Stimulated activated CD8-positive, alpha-beta memory T cell treated with anti-CD3 and anti-CD28 coated beads, Interleukin-12 subunit alpha, Interleukin-12 subunit beta, amount 100 ng/mL, for 1 hour (primary cell): ENCODE measurements at regions not wholly inside any gene's neighbourhood (a gene's known extent, or its start where the extent isn't known, plus 50 kb on each side); places are given as distances from the start of the nearest gene placed in this dataset.
A peak's percentile ranks its signal among the peaks of the same experiment; 100 is the strongest.
"Not testable (repeated sequence)": the region's sequence is repeated elsewhere in the genome, so short reads cannot be mapped to it uniquely, and the experiment has no call there.

Experiments used
- DNase-seq: peaks from one replicate; pipeline ENCODE4 v3.0.0-alpha.2; 2020; ENCODE audit warnings: low read depth

DNA sequence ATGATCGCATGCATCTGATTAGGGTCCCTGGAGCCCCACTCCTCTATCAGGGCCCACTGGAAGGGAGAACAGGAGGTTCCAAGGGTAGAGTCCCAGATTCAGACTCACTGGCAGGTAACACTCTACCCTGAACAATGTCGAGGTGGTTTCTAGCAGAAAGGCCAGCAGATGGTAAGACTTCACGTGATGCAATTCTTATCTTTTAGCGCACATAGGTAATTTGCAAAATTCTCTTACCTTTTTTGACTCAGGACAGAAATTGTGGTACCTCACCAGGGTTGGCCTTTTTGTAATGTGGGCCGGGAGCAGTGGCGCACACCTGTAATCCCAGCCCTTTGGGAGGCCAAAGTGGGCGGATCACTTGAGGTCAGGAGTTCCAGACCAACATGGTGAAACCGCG, 228.1 kb upstream of the JARID2 start:
- DNase-seq, result no peak

DNA sequence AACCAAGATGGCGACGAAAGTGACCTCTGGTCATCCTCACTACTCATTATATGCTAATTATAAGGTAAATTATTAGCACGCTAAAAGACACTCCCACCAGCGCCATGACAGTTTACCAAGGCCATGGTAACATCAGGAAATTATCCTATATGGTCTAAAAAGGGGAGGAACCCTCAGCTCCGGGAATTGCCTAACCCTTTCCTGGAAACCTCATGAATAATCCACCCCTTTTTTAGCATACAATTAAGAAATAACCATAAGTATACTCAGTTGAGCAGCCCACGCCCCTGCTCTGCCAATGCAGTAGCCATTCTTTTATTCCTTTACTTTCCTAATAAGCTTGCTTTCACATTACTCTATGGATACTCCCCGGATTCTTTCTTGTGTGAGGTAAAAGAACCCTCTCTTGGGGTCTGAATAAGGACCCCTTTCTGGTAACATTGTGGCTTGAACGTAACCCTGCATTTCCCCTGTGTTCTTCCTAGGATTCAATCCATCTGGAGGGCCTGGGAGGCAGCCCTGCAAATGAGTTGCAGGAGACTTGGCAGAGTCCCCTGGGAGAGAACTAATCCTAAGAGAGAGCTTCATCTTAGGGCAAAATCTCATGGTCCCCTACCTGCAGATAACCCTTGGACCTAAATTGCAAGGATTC, 225.6 kb upstream of the JARID2 start:
- no peak for DNase-seq

DNA sequence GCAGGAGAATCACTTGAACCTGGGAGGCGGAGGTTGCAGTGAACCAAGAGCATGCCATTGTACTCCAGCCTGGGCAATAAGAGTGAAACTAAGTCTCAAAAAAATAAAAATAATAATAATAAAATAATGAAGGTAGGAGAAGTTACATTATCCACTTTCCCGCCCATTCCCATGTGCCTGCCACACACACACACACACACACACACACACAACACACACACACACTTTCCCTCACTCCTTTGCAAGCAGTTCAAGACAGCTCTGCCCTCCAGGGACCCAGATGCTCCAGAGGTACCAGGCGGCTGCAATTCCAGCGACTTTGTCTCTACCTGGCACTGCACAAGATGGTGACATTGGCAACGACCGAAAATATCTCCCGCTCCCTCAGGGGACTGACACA, 224.8 kb upstream of the JARID2 start:
- no peak for DNase-seq

DNA sequence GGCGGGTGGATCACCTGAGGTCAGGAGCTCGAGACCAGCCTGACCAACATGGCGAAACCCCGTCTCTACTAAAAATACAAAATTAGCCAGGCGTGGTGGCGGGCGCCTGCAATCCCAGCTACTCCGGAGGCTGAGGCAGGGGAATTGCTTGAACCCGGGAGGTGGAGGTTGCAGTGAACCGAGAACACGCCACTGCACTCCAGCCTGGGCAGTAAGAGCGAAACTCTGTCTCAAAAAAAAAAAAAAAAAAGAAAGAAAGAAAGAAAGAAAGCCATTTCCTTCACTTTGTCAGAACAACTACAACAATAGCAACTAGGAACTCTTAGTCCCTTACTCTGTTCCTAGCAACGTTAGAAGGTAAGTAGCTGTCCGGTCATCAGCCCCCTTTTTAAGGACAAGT, 222.9 kb upstream of the JARID2 start:
- not testable (repeated sequence) for DNase-seq

DNA sequence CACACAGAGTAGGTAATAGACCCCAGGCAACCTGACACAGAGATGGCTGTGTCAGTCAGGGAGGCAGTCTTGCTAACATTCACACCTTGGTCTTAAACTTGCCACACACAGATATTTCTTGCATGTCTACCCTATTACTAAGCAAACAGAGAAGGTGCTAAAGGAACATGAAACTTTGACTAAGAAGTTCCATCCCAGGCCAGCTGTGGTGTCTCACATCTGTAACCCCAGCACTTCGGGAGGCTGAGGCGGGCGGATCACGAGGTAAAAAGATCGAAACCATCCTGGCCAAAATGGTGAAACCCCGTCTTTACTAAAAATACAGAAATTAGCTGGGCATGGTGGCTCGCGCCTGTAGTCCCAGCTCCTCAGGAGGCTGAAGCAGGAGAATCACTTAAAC, 222.4 kb upstream of the JARID2 start:
- DNase-seq, result peak; percentile 6

DNA sequence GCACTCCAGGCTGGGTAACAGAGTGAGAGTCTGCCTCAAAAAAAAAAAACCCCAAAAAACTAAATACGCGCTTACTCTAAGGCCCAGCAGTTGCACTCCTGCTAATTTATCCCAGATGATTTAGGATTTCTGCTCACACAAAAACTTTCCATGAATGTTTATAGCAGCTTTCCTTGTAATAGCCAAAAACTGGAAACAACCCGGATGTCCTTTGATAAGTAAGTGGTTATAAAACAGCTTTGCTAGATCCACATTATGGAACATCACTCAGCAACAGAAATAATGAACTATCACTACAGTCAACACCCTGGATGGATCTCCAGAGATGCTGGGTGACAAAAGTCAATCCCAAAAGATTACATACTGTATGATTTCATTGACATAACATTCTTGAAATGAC, 220.4 kb upstream of the JARID2 start:
- DNase-seq, result no peak

DNA sequence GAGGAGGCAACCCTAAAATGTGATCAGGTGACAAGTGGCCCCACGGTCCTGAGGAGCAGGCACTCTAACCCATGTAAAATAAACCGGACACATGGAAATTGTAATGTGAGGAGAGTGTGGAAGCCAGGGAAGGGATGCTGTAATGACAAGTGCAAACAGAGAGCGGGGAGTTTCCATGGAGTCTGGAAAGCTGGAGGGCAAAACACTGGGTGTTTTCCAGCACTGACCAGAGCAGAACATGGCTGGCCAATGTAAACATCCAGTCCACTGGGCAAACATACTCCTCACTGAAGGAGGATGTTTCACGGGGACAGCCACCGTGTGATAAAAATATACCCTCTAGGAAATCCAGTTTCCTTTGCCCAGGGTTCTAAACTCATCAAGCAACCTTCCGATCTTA, 219.0 kb upstream of the JARID2 start:
- no peak for DNase-seq

DNA sequence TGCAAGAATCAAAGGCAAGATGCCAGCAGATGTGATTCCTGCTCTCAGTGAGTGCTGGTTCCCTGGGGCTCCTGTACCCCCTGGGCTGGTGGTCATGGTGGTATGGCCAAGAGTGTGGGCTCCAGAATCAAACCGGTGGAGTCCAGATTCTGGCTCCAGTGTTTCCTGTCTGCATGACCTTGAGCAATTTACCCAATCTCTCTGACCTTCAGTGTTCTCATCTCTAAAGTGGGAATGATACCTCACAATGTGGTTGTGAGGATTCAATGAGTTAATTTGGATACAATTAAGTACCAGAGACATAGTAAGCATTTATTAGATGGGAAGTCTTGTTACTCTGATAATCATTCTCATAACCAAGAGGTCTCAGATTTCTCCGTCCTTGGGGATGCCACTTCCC, 218.4 kb upstream of the JARID2 start:
- no peak for DNase-seq

DNA sequence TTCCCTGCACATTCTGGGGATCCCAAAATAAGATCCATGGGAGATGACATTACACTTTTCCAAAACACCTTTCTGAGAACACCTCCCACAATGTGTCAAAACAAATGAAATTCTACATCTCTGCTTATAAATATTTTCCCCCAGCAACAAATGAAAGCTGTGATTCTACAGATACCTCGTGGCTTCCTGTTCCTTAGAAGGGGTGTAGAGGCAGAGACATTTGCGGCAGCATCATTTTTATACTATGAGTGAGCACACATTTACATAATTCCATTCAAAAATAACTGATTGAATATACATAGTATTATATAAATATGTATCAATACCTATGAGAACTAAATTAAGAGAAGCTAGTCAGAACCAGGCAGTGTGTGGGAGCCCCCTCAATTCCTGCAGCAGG, 213.9 kb upstream of the JARID2 start:
- DNase-seq, result no peak

DNA sequence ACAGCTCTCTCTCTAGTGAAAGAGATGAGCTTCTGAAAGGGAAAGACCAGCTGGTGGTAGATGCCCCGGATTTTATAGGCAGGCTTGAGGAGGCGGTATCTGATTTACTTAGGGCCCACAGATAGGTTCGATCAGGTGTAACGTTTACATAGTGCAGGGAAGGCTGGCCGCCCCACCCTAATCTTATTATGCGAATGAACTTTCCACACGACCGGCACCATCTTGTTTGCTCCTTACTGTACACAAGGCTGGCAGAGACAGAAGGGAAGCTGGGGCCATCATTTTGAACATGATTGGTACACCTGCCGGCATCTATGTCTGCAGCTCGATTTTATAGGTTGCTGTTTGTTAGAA, 212.0 kb upstream of the JARID2 start:
- DNase-seq, result no peak

DNA sequence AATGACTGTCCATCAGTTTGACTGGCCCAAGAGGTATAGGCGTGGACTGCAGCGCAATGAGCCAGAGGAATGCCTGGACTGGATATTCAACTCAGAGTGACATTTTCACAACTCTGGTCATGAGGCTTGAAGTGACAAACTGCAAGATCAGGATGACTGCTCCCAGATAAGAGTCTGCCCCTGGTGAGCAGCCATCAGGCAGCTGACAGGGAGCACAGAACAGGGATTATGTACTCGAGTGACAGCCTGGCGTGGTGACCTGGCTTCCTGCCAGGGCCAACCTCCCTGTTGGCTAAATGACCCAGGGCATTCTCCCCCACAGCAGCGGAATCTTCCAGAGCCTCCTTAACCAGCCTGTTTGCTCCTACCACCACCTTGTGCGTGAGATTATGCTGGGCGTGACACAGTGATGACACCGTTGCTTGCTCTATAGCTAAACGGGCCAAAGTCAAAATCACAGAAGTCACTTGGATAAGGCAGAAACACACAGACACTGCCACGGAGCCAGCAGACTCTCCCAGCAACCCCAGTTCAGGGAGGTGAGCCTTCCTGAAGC, 209.1 kb upstream of the JARID2 start:
- DNase-seq, result no peak

DNA sequence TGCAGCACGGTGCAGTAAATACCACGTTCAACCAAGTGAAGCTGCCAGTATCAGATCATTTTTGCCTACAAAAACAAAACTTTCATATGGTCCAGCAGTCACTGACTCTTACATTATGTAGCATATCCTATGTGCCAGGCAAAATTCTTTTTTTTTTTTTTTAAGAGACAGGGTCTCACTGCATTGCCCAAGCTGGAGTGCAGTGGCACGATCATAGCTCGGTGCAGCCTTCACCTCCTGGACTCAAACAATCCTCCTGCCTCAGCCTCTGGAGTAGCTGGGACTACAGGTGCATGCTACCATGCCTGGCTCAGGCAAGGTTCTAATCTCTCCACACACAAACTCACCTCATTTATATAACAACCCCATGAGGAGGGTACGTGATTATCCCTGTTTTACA, 208.6 kb upstream of the JARID2 start:
- DNase-seq, result no peak

DNA sequence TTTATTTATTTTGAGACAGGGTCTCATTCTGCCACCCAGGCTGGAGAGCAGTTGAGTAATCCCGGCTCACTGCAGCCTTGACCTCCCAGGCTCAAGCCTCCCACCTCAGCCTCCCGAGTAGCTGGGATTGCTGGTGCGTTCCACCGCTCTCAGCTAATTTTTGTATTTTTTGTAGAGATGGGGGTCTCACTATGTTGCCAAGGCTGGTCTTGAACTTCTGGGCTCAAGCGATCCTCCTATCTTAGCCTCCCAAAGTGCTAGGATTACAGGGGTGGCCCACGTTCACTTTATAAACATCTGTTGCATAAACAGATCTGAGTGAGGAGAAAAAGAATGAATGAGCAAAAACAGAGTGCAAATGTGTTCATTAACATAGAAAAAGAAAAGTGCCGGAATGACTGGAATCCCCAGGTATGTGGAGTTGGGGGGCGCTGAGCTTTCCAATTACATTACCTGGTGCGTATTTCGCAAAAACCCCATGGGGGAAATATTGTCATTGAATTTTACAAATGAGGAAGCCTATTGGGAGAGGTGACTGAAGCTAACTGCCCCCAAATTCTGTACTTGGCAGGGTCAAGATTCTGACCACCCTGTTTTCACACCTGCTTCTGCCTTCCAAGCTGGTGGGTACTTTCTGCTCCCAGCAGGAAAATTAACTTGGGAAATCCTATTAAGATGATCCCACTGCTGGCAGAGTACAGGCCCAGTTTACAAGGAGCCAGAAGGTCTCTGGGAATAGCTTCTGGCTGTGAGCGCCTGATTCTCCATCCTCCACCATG, 207.7 kb upstream of the JARID2 start:
- no peak for DNase-seq

DNA sequence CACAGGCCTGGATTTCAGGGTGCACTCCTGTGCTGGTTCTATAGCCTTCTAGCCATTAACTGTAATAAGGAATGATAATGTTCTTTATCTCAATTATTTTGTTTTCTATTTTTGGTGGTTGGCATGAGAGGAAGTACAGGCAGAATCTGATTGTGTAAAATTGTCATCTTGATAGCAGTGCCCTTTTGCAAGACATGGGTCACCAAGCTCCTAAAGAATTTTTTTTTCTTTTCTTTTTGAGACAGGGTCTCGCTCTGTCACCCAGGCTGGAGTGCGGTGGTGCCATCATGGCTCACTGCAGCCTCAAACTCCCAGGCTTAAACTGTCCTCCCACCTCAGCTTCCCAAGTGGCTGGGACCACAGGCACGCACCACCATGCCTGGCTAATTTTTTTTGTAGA, 206.7 kb upstream of the JARID2 start:
- no peak for DNase-seq

DNA sequence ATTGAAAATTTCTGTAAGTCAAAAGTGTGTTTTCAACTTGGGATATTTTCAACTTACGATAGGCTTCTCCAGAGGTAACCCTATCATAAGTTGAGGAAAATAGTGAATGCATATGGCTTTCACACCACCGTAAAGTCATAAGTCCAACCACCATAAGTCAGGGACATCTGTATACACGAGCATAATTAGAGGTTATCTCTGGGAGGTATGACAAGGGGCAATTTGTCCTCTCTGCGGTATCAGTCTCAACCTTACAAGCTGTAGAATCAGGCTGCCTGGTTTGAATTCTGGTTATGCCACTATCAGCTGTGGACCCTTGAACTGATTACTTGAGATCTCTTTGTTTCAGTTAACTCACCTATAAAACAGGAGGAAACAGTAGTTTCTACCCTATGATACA, 202.9 kb upstream of the JARID2 start:
- no peak for DNase-seq

DNA sequence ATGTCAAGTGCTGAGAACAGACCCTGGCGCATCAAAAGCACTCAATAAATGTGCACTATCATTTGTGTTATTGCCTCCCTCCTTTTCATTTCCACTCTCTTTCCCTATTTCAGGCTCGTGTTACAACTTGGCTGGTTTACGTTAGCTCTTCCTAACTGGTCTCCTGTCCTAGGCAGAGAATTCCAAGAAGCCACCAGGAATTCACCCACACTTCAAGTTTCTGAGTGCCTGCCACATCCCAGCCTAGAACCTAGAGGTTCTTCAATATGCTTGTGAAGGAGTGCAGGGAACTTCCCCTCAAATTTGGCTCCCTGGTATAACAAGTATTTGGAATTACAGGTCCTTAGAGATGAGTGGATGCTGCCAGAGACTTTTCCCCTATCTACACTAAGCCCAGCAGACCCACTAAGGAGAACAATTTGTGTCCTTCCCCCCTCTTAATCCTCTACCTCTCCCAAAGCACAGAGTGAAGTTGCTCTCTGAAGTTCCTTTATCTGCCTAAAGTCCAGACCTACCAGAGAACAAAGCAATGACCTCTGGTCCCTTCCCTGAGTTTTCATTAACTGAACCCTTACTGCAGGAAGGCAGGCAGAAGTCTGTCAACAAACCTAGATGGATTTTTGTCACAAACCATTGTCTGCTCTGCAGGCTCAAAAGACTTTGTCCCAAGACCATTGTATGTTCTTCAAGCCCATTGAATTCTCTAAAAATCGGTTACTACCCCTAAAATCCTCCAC, 201.6 kb upstream of the JARID2 start:
- no peak for DNase-seq

DNA sequence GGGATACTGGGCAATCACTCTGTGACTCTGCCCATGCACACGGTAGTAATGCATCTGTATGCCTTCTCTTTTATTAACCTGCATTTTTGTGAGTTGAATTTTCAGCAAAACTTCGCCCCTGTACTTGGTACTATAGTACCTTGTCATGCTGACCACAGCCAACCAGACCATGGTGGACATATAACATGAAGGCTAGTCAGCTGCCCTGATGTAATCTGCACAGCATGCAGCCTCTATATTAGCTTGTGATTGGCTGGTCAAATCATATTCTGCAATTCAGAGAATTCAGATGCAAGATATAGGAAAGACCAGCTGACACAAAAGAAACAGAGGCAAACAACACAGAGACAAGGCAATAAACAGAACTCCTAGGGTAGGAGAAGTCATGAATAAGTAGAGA, 200.9 kb upstream of the JARID2 start:
- DNase-seq, result no peak

DNA sequence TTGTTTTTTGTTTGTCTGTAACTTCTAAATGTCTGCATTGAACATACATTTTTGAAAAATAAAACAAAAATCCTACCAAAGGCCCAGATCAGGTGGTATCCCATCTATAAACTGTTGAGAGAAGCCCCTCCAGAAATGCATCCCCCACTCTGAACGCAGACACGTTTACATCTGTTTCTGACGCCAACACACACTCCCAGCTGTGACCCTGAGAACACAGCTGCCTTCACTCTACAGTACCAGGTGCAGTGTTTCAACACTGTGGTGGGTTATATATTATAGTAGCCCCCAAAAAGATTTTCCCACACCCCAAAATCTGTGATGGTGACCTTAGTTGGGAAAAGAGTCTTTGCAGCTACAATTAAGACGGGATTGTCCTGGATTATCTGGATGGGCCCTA, 199.1 kb upstream of the JARID2 start:
- DNase-seq, result no peak

DNA sequence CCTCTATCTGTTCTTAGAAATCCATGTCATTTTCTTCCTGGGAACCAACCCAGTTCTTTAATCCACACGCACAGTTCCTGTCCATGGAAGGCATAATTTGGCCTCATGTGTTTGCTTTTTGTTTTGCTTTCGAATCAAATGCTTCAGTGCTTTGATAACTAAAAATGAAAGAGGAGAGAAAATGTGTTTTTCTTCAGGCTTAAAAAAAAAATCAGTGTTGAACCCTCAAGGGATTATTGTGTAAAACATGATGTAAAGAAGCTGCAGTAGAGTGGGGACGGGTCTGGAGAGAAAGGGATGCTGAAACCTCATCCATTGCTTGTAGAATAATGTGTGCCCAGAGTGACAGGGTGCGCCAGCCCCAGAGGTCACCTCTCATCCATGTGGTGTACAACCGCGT, 197.5 kb upstream of the JARID2 start:
- DNase-seq, result no peak

DNA sequence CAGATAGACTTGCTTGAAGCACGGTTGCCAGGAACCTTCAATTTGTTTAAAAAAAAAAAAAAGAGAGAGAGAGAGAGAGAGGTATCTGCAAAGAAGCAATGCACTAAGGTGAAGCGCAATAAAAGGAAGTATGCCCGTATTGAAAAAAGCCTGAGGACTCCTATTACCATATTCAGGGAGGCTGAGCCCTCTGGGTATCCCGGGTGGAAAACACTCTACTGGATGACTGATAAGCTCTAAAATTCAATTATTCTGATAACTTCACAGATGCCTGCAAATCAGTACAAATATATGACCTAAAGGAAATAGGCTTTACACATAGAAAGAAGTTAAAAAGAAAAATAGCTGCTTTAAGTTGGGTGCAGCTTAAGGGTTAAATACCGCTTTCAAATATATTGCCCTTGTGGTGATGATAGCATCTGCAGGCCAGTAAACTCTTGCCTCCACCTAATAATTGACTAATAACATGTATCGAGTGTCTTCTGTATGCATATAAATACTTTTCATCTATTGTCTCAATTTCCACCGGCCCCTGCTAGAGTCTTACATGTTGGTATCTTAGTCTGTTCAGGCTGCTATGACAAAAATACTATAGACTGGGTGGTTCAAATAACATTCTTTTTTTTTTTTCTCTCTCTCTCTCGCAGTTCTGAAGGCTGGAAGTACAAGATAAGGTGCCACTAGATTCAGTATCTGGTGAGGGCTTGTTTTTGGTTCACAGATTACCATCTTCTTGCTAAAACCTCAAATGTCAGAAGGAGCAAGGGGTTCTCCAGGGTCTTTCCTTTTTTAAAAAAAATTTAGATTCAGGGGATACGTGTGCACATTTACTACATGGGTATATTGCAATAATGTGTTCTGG, 187.4 kb upstream of the JARID2 start:
- DNase-seq, result no peak

DNA sequence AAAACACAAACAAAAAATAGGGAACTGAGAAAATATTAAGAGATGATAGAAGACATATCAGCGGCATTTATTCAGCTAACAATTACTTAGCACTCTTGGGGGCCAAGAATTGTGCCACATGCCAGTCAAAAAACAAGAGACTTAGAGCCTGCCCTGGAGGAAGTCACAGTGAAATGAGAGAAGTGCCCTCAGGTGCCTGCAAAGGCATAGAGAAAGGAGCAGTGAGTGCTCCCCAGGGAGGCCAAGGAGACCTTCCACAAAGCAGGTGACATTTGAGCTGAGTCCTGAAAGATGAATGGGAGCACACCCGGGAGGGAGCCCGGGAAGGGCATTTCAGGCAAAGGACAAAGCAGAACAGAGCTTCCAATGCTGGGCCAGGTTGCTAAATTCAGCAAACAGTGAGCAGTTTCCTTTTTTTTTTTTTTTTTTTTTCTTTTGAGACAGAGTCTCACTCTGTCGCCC, 184.7 kb upstream of the JARID2 start:
- DNase-seq, result no peak

DNA sequence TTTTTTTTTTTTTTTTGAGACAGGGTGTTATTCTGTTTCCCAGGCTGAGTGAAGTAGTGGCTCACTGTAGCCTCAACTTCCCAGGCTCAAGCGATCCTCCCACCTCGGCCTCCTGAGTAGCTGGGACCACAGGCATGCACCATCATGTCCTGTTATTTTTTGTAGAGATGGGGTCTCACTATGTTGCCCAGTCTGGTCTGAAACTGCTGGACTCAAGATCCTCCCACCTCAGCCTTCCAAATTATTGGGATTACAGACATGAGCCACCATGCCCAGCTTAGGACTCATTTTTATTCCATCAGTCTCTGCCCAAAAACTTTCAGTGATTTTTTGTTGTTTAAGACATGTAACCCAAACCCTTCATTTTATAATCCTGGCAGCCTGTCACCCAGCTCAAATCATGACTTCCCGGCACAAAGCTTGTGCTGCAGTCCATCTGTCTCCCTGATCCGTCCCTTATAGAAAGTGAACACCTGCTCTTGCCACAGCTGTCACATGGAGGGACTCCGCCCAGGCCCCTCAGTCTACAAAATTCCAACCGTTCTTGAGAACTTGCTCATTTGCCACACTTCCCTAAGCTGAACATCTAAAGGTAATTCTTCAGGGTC, 183.9 kb upstream of the JARID2 start:
- no peak for DNase-seq
